MM.1S (cell line): ENCODE measurements at regions not wholly inside any gene's neighbourhood (a gene's known extent, or its start where the extent isn't known, plus 50 kb on each side); places are given as distances from the start of the nearest gene placed in this dataset.

Source experiments
- EZH2 ChIP-seq: fragments of 300-600 bp; sonication (generic); optimal IDR thresholded peaks from 2 replicates; pipeline ENCODE3; 2017; ENCODE audit warnings: low read depth, mild to moderate bottlenecking, antibody characterized with exemption, low read length, mixed read lengths
- EZH2phosphoT487 ChIP-seq: fragments of 300-600 bp; sonication (generic); IDR thresholded peaks from 2 replicates; pipeline ENCODE4 v1.6.1; 2018; ENCODE audit warnings: antibody characterized with exemption, low read length
- TF ChIP-seq, protein P1 (sequence below): fragments of 300-600 bp; sonication (generic); IDR thresholded peaks from 2 replicates; pipeline ENCODE4 v1.5.1; 2016; ENCODE audit warnings: antibody characterized with exemption, low read length, mixed read lengths

DNA sequence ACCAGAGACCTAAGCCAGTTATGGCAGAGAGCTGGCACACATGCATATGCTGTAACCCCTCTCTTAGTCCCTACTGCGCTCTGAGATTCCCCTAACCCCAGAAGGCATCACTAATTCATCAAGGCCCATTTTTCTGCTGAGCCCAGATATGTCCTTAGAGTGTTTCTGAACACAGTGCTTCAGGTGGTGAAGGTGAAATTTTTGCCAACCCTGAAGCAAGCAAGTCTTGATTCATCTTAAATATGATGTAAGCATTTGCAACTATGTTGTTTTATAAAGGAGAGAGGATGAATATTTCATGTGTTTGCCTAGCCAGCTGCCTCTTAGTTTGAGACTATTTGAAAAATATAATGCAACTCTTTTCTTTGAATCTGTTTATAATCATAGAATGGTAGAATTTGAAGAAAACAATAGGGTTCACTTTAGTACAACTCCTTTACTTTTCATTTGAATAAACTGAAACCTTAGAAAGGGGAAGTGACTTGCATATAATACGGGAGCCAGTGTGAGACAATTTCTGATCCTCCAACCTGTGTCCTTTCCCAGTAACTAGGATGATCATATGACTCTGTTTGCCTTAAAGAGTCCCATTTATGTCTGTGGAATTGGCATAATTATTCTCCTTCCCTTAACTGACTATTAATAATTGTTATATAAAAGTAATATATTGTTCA is 194.3 kb upstream of the MTNR1B start:
- TF ChIP-seq, protein P1, sequence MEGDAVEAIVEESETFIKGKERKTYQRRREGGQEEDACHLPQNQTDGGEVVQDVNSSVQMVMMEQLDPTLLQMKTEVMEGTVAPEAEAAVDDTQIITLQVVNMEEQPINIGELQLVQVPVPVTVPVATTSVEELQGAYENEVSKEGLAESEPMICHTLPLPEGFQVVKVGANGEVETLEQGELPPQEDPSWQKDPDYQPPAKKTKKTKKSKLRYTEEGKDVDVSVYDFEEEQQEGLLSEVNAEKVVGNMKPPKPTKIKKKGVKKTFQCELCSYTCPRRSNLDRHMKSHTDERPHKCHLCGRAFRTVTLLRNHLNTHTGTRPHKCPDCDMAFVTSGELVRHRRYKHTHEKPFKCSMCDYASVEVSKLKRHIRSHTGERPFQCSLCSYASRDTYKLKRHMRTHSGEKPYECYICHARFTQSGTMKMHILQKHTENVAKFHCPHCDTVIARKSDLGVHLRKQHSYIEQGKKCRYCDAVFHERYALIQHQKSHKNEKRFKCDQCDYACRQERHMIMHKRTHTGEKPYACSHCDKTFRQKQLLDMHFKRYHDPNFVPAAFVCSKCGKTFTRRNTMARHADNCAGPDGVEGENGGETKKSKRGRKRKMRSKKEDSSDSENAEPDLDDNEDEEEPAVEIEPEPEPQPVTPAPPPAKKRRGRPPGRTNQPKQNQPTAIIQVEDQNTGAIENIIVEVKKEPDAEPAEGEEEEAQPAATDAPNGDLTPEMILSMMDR = no peak
- TF ChIP-seq EZH2 (no peak), EZH2phosphoT487 (no peak)
